Stimulated activated CD4-positive, alpha-beta T cell treated with anti-CD3 and anti-CD28 coated beads, Interleukin-12 subunit alpha, Interleukin-12 subunit beta, amount 100 ng/mL, for 48 hours (primary cell): ENCODE measurements at regions not wholly inside any gene's neighbourhood (a gene's known extent, or its start where the extent isn't known, plus 50 kb on each side); places are given as distances from the start of the nearest gene placed in this dataset.

Source experiments
- DNase-seq, 3 donors: peaks; one replicate each; pipeline ENCODE4 v3.0.0-alpha.2; 2020; ENCODE audit warnings: low read depth in 2 of 3, low spot score in 1 of 3

DNA sequence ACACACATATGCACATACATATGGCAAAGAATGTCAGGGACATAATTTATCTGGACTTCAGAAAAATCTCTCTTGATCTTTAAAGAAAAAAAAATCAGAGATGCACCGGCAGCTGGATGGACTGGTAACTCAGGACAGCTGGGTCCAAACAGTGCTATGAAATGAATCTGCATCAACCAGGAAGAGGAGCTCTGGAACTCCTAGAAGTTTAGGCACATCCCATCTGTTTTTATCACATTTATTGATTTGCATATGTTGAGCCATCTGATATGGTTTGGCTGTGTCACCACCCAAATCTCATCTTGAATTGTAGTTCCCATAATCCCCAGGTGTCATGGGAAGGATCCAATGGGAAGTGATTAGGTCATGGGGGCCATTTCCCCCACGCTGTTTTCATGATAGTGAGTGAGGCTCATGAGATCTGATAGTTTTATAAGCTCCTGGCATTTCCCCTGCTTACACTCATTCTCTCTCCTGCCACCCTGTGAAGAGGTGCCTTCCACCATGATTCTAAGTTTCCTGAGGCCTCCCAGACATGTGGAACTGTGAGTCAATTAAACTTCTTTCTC lies 87.7 kb upstream of the AKIP1 start:
- DNase-seq = no peak

DNA sequence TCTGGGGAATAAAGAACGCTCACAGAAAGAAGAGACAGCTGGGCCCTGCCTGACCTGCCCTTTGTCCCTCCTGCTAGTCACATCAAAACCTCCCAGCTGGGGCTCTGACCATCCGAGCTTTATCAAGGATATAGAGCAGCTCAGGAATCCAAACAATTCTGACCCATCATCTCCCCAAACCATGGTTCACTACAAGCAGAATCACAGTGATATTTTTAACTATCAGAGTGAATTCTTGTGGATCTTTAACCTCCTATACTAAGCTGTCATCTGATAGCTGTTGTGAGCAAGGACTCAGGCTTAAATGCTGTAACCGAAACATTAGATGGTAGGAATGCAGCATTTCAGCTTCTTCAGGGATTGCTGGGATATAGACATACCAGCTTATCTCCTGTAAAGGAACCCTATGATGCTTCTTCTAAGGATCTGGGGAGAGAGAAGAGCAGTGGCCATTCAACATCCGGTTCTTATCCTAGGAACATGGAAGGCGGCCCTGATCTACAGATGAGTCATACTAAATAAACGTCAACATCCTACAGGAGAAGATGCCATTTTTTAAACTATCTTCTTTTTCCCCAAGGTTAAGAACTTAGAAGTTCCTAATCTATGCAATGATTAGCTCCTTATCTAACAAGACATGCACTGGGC lies 84.7 kb upstream of the AKIP1 start:
- DNase-seq = no peak

DNA sequence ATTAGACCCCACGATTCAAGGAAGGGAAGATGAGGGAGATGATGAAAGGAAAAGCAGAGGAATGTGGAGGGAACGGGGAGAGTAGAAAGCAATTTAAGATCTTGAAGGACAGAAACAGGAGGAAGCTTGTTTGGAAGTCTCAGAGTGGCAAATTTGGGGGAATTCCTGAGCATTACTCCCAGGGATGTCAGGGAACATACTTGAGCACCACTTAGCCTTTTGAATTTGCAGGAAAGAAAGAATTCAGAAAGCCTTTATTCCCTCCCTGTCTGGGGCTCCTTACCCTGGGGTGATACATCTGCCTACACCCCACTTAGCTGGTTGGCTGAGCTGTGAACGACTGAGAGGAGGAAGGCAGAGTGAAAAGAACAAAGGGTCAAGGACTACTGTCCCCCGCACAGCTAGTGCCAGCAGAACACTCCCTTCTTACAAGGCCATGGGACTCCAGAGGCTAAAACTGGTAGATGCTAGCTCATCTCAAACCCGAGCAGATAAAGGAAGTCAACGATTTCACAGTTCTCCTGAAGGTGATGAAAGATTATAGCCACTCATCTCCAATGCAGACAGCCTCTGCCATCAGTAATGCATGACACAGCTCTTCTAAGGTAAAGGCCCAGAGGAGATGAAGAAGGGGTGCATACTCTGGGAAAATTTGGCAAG lies 84.0 kb upstream of the AKIP1 start:
- no peak for DNase-seq

DNA sequence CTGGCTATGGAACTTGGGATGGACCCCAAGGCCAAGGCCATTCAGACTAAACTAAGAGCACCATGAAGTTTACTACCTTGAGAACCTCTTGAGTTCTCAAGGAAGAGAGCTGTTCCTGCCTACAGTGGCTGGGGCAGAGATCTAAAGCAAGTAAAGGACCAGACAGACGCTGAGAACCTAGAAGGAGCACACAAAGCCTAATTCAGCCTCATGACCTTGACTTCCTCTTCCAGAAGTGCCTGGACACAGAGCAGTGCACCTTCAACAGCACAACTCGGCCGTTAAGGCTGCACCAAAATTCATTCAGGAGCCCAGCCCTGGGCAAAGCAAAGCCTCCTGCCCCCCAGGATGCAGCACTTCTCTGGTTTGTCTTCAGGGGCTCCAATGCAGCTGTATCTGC lies 82.9 kb upstream of the AKIP1 start:
- no peak for DNase-seq

DNA sequence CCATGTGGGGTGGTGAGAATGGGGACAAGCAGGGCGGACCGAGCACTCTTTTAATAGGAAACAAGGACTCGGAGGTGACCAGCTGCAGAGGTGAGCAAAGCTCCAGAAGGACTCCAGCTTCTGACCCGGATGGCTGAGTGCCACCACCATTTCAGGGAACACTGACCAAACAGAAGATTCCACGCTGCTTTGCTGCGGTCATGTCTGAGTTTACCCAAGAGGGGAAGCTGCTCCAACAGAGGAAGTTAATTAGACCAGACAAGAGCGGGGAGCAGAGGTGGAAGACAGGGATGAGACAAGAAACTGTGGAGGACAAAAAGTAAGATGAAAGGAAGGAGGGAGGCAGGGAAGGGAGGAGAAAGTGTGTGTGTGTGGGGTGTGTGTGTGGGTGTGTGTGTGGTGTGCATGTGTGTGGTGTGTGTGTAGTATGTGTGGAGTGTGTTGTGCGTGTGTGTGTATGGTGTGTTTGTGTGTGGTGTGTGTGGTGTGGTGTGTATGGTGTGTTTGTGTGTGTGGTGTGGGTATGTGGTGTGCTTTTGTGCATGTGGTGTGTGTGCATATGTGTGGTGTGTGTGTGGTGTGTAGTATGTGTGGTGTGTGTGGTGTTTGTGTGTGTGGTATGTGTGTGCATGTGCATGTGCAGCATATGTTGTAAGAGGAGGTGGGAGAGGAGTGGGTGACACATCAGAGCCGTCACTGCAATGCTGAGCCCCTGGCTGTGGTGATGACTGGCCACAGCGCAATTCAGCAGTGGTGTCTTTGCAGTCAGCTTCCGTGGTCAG lies 82.2 kb upstream of the AKIP1 start:
- DNase-seq = no peak

DNA sequence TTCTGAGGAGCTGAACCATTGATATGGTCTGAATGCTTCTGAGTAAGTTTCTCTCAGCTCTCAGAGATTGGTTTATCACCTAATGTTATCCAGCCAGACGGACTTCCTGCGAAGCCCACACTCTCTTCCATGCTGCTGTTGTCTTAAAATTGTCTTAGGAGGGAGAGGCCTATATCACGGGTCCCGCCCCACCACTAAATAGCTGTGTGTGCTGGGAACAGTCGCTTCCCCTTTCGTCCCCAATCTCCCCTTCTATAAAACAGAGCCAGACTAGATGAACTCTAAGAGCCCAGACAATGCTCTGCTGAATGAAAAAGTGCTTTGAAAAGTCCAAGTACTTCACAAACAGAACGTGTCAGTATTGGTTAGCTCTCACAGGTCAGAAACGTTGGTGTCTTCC lies 81.4 kb upstream of the AKIP1 start:
- DNase-seq = no peak

DNA sequence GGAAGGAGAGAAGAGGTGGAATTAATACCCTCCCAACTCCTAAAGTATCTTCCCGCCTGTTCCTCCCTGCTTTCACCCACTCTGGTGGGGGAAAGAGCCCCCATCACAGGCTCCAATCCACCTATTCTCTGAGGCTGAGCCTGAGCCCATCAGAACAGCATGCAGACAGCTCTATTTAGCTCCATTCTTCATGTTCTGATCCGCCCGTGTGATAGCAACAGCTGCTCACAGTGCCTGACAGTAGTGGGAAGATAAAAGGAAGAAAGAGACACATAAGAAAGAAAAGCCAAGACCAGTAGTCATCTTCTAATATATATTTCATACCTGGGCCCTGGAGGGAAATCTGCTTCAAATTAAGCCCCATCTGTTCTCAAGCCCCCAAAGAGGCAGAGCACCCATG lies 80.3 kb upstream of the AKIP1 start:
- DNase-seq = no peak

DNA sequence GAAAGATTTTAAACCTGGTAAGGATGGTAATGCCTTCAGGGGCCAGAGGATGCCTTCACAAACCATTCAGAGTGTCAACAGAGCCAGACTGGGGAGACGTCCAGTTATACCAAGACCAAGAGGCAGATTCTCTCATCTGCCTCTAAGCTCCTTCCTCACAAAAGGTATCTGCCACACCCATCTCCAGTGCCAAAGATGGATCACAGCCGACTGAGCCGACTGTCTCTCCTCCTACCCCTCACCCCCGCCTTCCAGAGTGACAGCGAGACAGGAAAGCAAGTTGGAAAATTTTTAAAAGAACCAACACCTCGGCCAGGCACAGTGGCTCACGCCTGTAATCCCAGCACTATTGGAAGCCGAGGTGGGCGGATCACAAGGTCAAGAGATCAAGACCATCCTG lies 79.1 kb upstream of the AKIP1 start:
- no peak for DNase-seq

DNA sequence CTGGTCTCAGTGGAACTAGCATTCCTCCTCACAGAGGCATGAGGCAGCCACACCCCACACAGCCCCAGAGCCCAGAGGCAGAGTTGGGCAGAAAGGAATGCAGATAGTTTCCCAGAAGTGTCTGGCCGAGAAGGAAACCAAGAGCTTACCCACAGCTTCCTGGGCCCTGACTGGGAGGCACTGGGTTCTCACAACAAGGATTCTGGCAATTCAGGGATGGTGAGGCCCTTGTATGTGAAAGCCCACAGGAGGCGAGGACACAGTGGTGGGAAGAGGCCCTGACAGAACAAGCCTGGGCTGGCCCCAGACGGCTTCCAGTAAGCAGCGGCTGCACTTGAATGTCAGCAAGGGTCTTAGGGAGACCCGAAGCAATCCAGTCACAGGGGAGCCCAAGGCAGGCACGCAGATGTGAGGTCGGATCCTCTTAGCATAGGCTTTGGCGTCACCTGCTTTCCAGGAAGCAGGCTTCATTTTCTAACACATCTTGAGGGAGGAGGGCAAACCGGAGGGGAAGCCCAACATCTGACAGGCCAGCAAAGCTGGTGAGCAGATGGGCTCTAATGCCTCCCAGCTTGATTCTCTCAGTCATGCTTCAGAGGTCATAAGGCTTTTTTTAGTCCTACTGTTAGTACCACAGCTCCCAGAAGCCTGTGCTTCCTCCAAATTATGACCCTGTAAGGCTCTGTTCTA lies 78.3 kb upstream of the AKIP1 start:
- DNase-seq = no peak

DNA sequence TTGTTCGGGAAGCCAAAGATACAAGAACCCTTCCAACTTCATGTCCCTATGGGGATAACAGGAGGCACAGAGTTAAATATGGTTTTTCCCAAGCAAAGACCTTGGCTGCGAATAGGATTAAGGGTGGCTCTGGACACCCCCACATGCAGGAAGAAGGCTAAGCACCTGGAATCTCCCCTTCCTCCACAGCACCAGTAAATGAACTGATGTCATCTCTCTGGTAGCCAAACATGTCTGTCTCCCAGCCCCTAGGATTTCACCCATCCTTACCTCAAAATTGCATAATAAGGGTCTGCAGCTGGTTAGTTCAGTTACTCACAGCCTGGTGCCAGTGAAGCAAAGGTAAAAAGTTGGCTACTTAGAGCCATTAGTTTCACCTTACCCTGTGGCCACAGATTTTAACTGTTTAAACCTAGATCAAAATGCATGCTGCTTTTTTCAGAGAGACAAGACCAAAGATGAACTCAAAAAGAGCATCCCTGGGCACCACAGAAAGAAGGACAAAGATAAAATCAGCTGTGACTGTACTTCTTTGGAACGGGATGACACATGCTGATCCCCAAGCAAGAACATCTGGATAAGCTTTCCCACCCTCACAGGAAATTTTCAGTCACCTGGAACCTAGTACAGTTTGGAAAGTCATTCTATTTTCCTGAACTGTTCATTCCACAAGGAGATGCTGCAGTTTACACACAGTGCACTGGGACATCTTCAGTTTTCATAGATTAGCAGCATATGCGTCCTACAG lies 77.2 kb upstream of the AKIP1 start:
- DNase-seq = no peak

DNA sequence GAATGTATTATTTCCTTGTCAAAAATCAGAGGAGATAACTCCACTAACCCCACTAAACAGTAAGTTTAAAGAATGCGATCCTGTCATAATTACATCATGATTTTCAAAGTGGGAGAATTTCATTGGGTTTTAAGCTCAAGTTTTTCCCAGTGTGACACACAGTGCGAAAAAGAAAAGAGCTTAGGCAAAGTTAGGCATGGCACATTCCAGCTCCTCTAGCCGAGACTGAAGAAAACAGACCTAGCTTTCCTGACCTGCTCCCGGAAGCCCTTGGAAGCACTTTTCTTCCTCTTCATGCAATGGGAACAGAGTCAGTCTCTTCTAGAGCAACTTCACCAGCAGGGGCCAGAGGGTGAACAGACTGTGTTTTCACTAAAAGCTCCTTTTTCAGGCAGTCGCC lies 76.6 kb upstream of the AKIP1 start:
- no peak for DNase-seq

DNA sequence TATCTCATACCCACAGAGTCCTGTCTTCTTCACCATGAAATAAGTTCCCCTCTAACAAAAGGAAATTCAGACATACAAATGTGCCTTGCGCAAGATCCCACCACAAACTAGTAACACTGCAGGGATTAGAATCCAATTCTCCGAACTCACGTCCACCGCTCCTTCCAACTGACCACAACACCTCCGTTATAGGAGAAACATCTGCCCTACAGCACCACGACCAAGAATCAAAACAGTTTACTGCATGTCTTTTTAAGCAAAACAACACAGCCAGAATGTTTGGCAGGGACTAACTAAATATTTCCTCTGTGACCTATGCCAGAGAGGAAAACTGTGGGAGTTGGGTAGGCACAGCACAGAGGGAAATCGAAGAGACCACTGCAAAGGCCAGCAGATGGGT lies 72.7 kb upstream of the AKIP1 start:
- no peak for DNase-seq

DNA sequence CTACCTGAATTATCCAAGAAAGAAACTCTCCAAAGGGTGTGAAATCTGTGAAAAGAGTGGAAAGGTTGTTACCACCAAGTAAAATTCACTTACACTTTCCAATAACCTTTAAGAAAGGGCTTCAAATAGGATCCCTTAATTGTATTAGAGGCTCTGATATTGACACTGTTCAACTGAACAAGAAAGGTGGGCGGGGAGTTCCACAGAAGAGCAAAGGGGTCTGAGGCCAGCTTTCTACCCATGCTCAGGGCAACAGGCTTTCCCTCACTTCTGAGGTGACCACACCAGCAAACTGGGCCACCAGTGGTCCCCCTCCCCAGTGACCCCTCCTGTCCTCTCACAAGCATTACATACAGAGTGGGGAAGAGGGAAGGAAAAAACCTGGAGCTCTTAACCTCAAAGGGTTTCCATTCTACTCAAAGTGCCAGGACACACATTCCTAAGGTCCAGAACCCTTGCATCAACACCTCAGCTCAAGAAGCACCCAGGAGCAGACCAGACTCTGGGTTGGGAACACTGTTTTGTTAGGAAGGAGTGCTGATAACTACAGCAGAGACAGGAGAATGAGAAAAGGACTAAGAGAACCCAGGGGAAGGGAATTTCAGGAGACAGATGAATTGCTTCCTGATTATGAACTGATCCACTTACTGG lies 71.6 kb upstream of the AKIP1 start:
- no peak for DNase-seq

DNA sequence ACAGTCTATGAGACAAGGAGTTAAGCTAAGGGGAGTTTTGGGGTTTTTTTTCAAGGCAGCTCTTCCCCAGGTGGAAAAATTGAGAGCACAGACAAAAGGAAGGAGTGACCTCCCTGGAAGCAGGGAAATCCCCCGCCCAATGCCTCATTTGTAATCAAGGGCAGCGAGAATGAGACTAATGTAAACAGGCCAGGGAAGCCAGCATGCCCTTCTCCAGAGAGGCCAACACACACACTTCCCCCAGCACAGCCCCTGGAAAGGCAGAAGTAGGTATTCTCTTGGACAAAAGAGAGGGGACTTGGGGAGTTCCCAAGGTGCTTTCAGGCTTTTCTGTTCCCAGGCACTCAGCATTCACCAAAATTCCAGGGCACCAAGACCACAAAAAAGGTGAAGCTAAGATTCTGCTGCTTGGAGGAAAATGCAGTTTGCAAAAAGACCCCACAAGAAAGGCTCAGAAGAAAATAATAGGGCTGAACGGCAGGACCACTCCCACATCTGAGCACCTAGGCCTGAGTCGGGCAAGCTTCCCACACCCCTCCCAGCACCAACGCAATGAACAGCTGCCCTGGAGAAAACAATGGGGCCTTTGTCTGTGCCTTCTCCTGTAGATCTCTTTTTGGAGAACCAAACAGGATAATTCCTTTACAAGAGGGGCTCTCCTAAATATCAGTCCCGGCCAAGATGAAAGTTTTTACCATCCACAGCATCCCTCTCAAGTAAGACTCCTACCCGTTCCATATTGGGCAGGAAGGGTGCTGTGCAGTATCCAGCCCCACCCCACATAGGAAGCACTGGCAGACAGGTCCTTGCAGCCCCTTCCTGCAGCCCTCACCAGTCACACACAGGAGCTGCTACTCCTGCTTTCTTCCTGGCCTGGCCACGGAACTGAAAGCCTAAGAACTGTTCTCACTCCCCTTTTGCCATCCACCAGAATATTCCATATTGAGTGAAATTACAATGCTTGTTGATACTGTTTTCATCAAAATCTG lies 70.7 kb upstream of the AKIP1 start:
- DNase-seq = peak in 2 of 3 donors; percentile 21 to 41

DNA sequence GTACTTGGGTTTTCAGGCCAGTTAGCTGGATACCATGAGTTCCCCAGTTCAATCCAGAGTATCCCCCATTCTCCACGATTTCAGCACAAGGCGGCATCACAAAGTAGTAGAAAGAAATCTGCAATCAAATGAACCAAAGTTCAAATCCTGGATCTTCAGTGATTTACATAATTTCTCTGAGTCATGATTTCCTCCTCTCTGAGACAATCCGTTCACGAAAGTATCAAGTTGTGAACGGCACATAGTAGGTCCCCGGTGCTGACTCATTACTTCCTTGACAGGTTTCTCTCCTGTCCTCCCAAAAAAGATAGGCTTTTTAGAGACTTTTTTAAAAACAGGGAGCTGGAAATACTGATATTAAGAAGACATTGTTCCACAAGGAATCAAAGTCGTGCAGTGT lies 69.1 kb upstream of the AKIP1 start:
- DNase-seq = no peak

DNA sequence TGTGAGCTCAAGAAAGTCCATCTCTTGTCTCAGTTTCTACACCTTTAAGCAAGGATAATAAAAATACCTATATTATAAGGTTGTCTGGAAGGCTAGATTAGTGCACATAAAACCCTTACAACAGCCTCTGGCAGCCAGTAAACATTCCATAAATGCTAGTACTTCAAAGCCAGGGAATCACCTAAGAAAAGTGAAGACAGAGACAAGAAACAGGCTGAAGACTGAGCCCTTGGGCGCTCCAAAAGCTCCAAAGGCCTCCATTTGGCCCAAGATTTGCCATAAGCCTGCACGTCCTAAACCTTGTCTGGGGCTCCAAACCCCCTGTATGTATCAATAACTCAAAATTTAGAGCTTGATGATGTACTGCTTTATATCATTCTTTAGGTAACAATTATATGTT lies 52.2 kb upstream of the AKIP1 start:
- DNase-seq = no peak
